K562 (cell line): ENCODE measurements at regions not wholly inside any gene's neighbourhood (a gene's known extent, or its start where the extent isn't known, plus 50 kb on each side); places are given as distances from the start of the nearest gene placed in this dataset.

Experiments
- ARID3B ChIP-seq: fragments of 250-450 bp; sonication (Bioruptor Pico); IDR thresholded peaks from 2 replicates; pipeline ENCODE4 v1.4.0; 2020; ENCODE audit warnings: borderline replicate concordance
- CBX8 ChIP-seq: fragments of 200-600 bp; sonication (generic); IDR thresholded peaks from 2 replicates; pipeline ENCODE4 v1.6.1; 2012; ENCODE audit warnings: borderline replicate concordance, mixed run types, low read depth, mild to moderate bottlenecking, moderate library complexity, mixed read lengths, low read length, control low read depth, inconsistent platforms; ENCODE audit not compliant: poor library complexity, severe bottlenecking; ENCODE audit errors: extremely low read depth
- HDAC8 ChIP-seq: fragments of 450-650 bp; IDR thresholded peaks from 2 replicates; pipeline ENCODE4 v1.6.1; 2016; ENCODE audit warnings: mild to moderate bottlenecking, missing genetic modification characterization, moderate library complexity, missing compliant biosample characterization
- NFXL1 ChIP-seq: fragments of 450-650 bp; formaldehyde crosslinking; IDR thresholded peaks from 2 replicates; pipeline ENCODE4 v1.4.0; 2021; ENCODE audit warnings: mild to moderate bottlenecking
- ZNF407 ChIP-seq: fragments of 450-650 bp; IDR thresholded peaks from 2 replicates; pipeline ENCODE4 v1.6.1; 2016; ENCODE audit warnings: low read depth
- ZNF778 ChIP-seq: fragments of 450-650 bp; formaldehyde crosslinking; IDR thresholded peaks from 2 replicates; pipeline ENCODE4 v1.4.0; 2020; ENCODE audit warnings: mild to moderate bottlenecking, moderate library complexity

- no peak for TF ChIP-seq ZNF407
- TF ChIP-seq HDAC8 (tag), result no peak
- no peak for TF ChIP-seq ARID3B
- no peak for TF ChIP-seq CBX8
- no peak for TF ChIP-seq ZNF778 (CRISPR knock-in tag)
- TF ChIP-seq NFXL1 (CRISPR knock-in tag), result no peak
- TF ChIP-seq, all 486 proteins: peak for 0
Measured at GRCh38 chr2:117217145-117217544, 597.3 kb upstream of the DDX18 start (continued).
